HG03280 (cell line): ENCODE measurements at regions not wholly inside any gene's neighbourhood (a gene's known extent, or its start where the extent isn't known, plus 50 kb on each side); places are given as distances from the start of the nearest gene placed in this dataset.
"Not testable (repeated sequence)": the region's sequence is repeated elsewhere in the genome, so short reads cannot be mapped to it uniquely, and the experiment has no call there.

Experiments
- ATAC-seq: cut with Tn5 transposase; IDR thresholded peaks from one replicate; pipeline ENCODE4 v1.9.1; 2021; ENCODE audit warnings: mild to moderate bottlenecking, moderate library complexity; ENCODE audit not compliant: unreplicated experiment

GRCh38 chr15:20309966-20310365, 231.6 kb downstream of the GOLGA6L6 start:
- ATAC-seq, result not testable (repeated sequence)

- not testable (repeated sequence) for ATAC-seq
Observed at GRCh38 chr15:20309395-20309794, 232.2 kb downstream of the GOLGA6L6 start.

GRCh38 chr15:20308027-20308690, 233.4 kb downstream of the GOLGA6L6 start:
- not testable (repeated sequence) for ATAC-seq

GRCh38 chr15:20307137-20307536, 234.5 kb downstream of the GOLGA6L6 start:
- ATAC-seq, result not testable (repeated sequence)

GRCh38 chr15:20306497-20307106, 235.0 kb downstream of the GOLGA6L6 start:
- not testable (repeated sequence) for ATAC-seq

GRCh38 chr15:20305912-20306311, 235.7 kb downstream of the GOLGA6L6 start:
- ATAC-seq, result not testable (repeated sequence)

GRCh38 chr15:20305015-20305465, 236.6 kb downstream of the GOLGA6L6 start:
- not testable (repeated sequence) for ATAC-seq

GRCh38 chr15:20304282-20305014, 237.2 kb downstream of the GOLGA6L6 start:
- ATAC-seq, result not testable (repeated sequence)

- ATAC-seq, result not testable (repeated sequence)
Observed at GRCh38 chr15:20303248-20304171, 238.1 kb downstream of the GOLGA6L6 start.

GRCh38 chr15:20302141-20303069, 239.2 kb downstream of the GOLGA6L6 start:
- not testable (repeated sequence) for ATAC-seq

- ATAC-seq, result not testable (repeated sequence)
Observed at GRCh38 chr15:20301471-20302081, 240.0 kb downstream of the GOLGA6L6 start.

GRCh38 chr15:20301041-20301390, 240.6 kb downstream of the GOLGA6L6 start:
- ATAC-seq, result not testable (repeated sequence)

GRCh38 chr15:20300351-20301040, 241.1 kb downstream of the GOLGA6L6 start:
- ATAC-seq, result not testable (repeated sequence)

GRCh38 chr15:20297603-20298123, 243.9 kb downstream of the GOLGA6L6 start:
- not testable (repeated sequence) for ATAC-seq

GRCh38 chr15:20296261-20296660, 245.3 kb downstream of the GOLGA6L6 start:
- ATAC-seq, result not testable (repeated sequence)

GRCh38 chr15:20295238-20295811, 246.3 kb downstream of the GOLGA6L6 start:
- no peak for ATAC-seq

GRCh38 chr15:20294651-20295237, 246.9 kb downstream of the GOLGA6L6 start:
- ATAC-seq, result no peak
